A673 (cell line): ENCODE measurements at regions not wholly inside any gene's neighbourhood (a gene's known extent, or its start where the extent isn't known, plus 50 kb on each side); places are given as distances from the start of the nearest gene placed in this dataset.

ENCODE experiments used
- BruUV-seq: library from RNA; stranded (reverse); fragments of 400-500 nt; replicated peaks from 2 replicates; lab custom pipeline; 2021; lab: Mats Ljungman, UMichigan
- CTCF ChIA-PET: fragments of 300-600 bp; sonication (Branson Sonifier 250); formaldehyde crosslinking; loops from one replicate; lab custom pipeline; 2022; ENCODE audit warnings: antibody characterized with exemption; lab: Charles Lee
- POLR2A ChIA-PET: fragments of 300-600 bp; sonication (Branson Sonifier 250); formaldehyde crosslinking; loops from one replicate; lab custom pipeline; 2022; ENCODE audit warnings: antibody characterized with exemption; ENCODE audit not compliant: low non-redundant PET; lab: Charles Lee
- DNase-seq: peaks from one replicate; pipeline ENCODE4 v3.0.0-alpha.2; 2015; ENCODE audit warnings: low spot score
- H3K27ac ChIP-seq: fragments of 200-600 bp; sonication (generic); 2 replicates; pipeline ENCODE4 v1.5.1; 2016; ENCODE audit warnings: mixed run types, low read depth, mild to moderate bottlenecking, mixed read lengths, antibody characterized with exemption, low read length; ENCODE audit not compliant: poor library complexity, severe bottlenecking
- H3K27me3 ChIP-seq: fragments of 200-600 bp; sonication (generic); replicated peaks from 2 replicates; pipeline ENCODE4 v1.6.1; 2017; ENCODE audit warnings: mixed run types, low read depth, mild to moderate bottlenecking, mixed read lengths, antibody characterized with exemption, low read length; ENCODE audit not compliant: insufficient read depth, poor library complexity
- H3K36me3 ChIP-seq: fragments of 200-600 bp; sonication (generic); 2 replicates; pipeline ENCODE4 v1.6.1; 2016; ENCODE audit warnings: mixed run types, mild to moderate bottlenecking, mixed read lengths, antibody characterized with exemption, low read length; ENCODE audit not compliant: insufficient read depth, poor library complexity, severe bottlenecking
- H3K4me1 ChIP-seq: fragments of 200-600 bp; sonication (generic); 2 replicates; pipeline ENCODE4 v1.6.1; 2017; ENCODE audit warnings: mixed run types, mild to moderate bottlenecking, mixed read lengths, antibody characterized with exemption, low read length; ENCODE audit not compliant: insufficient read depth, poor library complexity, severe bottlenecking
- H3K4me3 ChIP-seq: fragments of 200-600 bp; sonication (generic); 2 replicates; pipeline ENCODE4 v1.5.1; 2016; ENCODE audit warnings: low read depth, mixed run types, mild to moderate bottlenecking, mixed read lengths, low read length; ENCODE audit not compliant: poor library complexity, severe bottlenecking
- H3K9me3 ChIP-seq: fragments of 200-600 bp; sonication (generic); 2 replicates; pipeline ENCODE4 v1.6.1; 2016; ENCODE audit warnings: mixed run types, low read depth, mild to moderate bottlenecking, mixed read lengths, antibody characterized with exemption, low read length; ENCODE audit not compliant: poor library complexity, severe bottlenecking
- CTCF ChIP-seq: fragments of 300-800, 200-600 bp; sonication (generic); conservative IDR thresholded peaks from 2 replicates; pipeline ENCODE4 v1.5.1; 2017; ENCODE audit warnings: low read depth, mild to moderate bottlenecking, antibody characterized with exemption, low read length, moderate library complexity, mixed read lengths
- EZH2 ChIP-seq: fragments of 200-600 bp; sonication (generic); IDR thresholded peaks from 2 replicates; pipeline ENCODE4 v1.6.1; 2017; ENCODE audit warnings: borderline replicate concordance, low read depth, mild to moderate bottlenecking, mixed read lengths, antibody characterized with exemption, low read length; ENCODE audit not compliant: poor library complexity, severe bottlenecking
- intact Hi-C: fragments of 100-400 bp; cut with micrococcal nuclease; formaldehyde crosslinking; loops from one replicate; pipeline ENCODE4 v1.10.0; 2022; ENCODE audit not compliant: unreplicated experiment

DNA sequence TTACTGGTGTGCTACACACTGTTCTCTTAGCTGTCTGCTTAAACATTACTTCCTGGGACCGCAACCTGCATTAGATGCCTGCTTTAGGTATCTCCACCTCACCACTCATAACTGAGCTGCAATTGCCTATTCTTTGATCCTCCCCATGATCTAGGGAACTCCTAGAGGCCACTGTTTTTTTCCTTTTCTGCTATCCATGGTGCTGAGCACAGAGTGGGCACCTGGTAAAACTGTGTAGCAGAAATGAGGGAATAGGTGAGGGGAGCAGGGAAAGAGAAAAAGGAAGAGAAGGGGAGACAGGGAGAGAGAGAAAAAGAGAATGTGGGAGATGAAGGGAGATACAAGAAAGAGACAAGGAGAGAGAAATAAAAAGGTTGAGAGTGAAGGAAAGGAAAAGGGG is 434.9 kb downstream of the ADRA2A start:
- no peak for DNase-seq
- H3K4me3 ChIP-seq = no peak overlapping the region
- no peaks in the 10 kb centered on the region for H3K4me1 ChIP-seq
- no peak overlapping the region for H3K27ac ChIP-seq
- ChIA-PET CTCF (no interaction called here), POLR2A (no interaction called here)
- no peaks in the 10 kb centered on the region for H3K27me3 ChIP-seq
- no peaks in the 10 kb centered on the region for H3K36me3 ChIP-seq
- BruUV-seq = no TSS peak
- TF ChIP-seq EZH2 = no peak
- TF ChIP-seq CTCF = no peak
- H3K9me3 ChIP-seq = no peaks in the 10 kb centered on the region
- intact Hi-C loops = no loop called here

- ChIA-PET CTCF (no interaction called here), POLR2A (no interaction called here)
- intact Hi-C loops = no loop called here
- Histone ChIP-seq H3K36me3 (no peaks in the 10 kb centered on the region), H3K9me3 (no peaks in the 10 kb centered on the region), H3K4me1 (no peaks in the 10 kb centered on the region), H3K4me3 (no peak overlapping the region), H3K27me3 (no peaks in the 10 kb centered on the region), H3K27ac (no peak overlapping the region)
- no TSS peak for BruUV-seq
- no peak for DNase-seq
- TF ChIP-seq CTCF (no peak), EZH2 (no peak)
These were observed 438.4 kb downstream of the ADRA2A start for GRCh38 chr10:111515264-111515663.

DNA sequence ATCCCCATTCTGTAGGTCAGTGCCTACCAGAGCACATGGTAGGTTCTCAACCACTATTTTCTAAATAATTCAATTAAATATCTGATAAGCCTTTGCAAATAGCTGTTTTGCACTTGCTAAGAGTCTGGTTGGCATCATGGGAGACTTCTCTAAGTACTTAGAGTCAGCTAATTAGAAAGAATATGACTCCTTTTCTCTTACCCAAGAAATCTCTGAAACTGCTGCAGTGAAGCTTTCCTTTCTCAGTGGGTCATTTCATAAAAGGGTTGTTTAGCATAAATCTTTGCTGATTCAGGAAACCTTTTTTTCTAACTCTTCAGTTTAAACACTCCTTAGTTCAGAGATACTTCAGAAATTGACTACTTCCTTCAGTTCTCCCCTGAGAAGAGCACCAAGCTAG is 438.9 kb downstream of the ADRA2A start:
- H3K36me3 ChIP-seq = no peaks in the 10 kb centered on the region
- no TSS peak for BruUV-seq
- no peak overlapping the region for H3K27ac ChIP-seq
- no peak for DNase-seq
- no peaks in the 10 kb centered on the region for H3K9me3 ChIP-seq
- no peaks in the 10 kb centered on the region for H3K27me3 ChIP-seq
- H3K4me3 ChIP-seq = no peak overlapping the region
- H3K4me1 ChIP-seq = no peaks in the 10 kb centered on the region
- ChIA-PET POLR2A (no interaction called here), CTCF (no interaction called here)
- intact Hi-C loops = no loop called here
- TF ChIP-seq EZH2 (no peak), CTCF (no peak)
